Right renal cortex interstitium (tissue), 3 donors: ENCODE measurements at regions not wholly inside any gene's neighbourhood (a gene's known extent, or its start where the extent isn't known, plus 50 kb on each side); places are given as distances from the start of the nearest gene placed in this dataset.
"Not testable (repeated sequence)": the region's sequence is repeated elsewhere in the genome, so short reads cannot be mapped to it uniquely, and the experiment has no call there.

ENCODE experiments used
- DNase-seq, 3 donors: peaks; one replicate each; pipeline ENCODE4 v3.0.0-alpha.2; 2013; ENCODE audit warnings: low read depth in 3 of 3, low spot score in 2 of 3

GRCh38 chr21:23960769-23961168 is 1646.5 kb downstream of the MRPL39 start:
- no peak for DNase-seq

GRCh38 chr21:23955135-23955843 is 1652.0 kb downstream of the MRPL39 start:
- DNase-seq: no peak

- DNase-seq: no peak
Measured at GRCh38 chr21:23952269-23952668, 1655.0 kb downstream of the MRPL39 start.

GRCh38 chr21:23951251-23951650 is 1656.0 kb downstream of the MRPL39 start:
- DNase-seq: no peak

- DNase-seq: no peak
Measured at GRCh38 chr21:23950344-23950743, 1656.9 kb downstream of the MRPL39 start.

- no peak for DNase-seq
Measured at GRCh38 chr21:23949493-23949892, 1657.8 kb downstream of the MRPL39 start.

GRCh38 chr21:23939369-23940065 is 1667.8 kb downstream of the MRPL39 start:
- no peak for DNase-seq

- no peak for DNase-seq
Measured at GRCh38 chr21:23936991-23937390, 1670.3 kb downstream of the MRPL39 start.

- no peak for DNase-seq
Measured at GRCh38 chr21:23936224-23936623, 1671.1 kb downstream of the MRPL39 start.

GRCh38 chr21:23930565-23930964 is 1676.7 kb downstream of the MRPL39 start:
- DNase-seq: no peak

GRCh38 chr21:23926430-23926829 is 1680.9 kb downstream of the MRPL39 start:
- DNase-seq: not testable (repeated sequence)

GRCh38 chr21:23921670-23922418 is 1685.4 kb downstream of the MRPL39 start:
- DNase-seq: no peak

GRCh38 chr21:23900727-23901126 is 1706.6 kb downstream of the MRPL39 start:
- no peak for DNase-seq

- DNase-seq: no peak
Measured at GRCh38 chr21:23899561-23899960, 1707.7 kb downstream of the MRPL39 start.

GRCh38 chr21:23890652-23891051 is 1716.6 kb downstream of the MRPL39 start:
- no peak for DNase-seq

- no peak for DNase-seq
Measured at GRCh38 chr21:23887725-23888306, 1719.5 kb downstream of the MRPL39 start.

- no peak for DNase-seq
Measured at GRCh38 chr21:23886828-23887724, 1720.2 kb downstream of the MRPL39 start.

- DNase-seq: no peak
Measured at GRCh38 chr21:23881783-23882182, 1725.5 kb downstream of the MRPL39 start.

- no peak for DNase-seq
Measured at GRCh38 chr21:23876925-23877558, 1730.2 kb downstream of the MRPL39 start.

GRCh38 chr21:23874271-23874670 is 1733.0 kb downstream of the MRPL39 start:
- no peak for DNase-seq
